ENCODE measurements at regions not wholly inside any gene's neighbourhood (a gene's known extent, or its start where the extent isn't known, plus 50 kb on each side); places are given as distances from the start of the nearest gene placed in this dataset.

DNA sequence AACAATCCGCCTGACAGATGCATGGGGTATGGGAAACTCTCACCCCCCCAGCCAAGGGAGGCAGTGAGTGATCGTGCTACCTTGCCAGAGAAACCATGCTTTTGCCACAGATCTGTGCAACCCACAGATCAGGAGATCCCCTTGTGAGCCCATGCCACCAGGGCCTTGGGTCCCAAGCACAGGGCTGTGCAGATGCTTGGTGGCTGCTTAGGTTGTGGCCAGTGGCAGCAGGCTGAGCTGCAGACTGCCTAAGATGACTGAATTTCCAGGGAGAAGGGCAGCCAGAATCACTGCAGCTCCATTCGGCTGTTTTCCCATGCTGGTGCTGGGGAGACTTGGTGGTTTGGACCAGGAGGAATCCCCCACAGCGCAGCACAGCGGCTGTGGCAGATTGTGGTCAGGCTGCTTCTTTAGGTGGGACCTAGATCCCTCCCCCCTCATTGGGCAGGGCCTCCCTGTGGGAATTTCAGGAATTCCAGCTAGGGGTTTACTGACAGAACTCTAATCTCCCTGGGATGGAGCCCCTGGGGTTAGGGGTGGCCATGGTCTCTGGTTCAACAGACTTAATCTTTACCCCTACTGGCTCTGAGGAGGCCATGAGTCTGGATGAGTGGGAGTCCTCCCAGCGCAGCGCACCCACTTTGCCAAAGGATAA lies 264.6 kb upstream of the DAAM1 start:
- Histone ChIP-seq H3K4me3 (no peak overlapping the region), H3K9me3 (no peaks in the 10 kb centered on the region), H3K36me3 (ENCODE audit: low read depth) (no peaks in the 10 kb centered on the region), H3K4me1 (ENCODE audit: low read depth) (no peaks in the 10 kb centered on the region)
- DNase-seq, result no peak
- intact Hi-C loops (cut with DNase I, micrococcal nuclease), result no loop called here
- no peak for TF ChIP-seq CTCF (IDR thresholded peaks at IDR 0.05)
- no peak for ATAC-seq

DNA sequence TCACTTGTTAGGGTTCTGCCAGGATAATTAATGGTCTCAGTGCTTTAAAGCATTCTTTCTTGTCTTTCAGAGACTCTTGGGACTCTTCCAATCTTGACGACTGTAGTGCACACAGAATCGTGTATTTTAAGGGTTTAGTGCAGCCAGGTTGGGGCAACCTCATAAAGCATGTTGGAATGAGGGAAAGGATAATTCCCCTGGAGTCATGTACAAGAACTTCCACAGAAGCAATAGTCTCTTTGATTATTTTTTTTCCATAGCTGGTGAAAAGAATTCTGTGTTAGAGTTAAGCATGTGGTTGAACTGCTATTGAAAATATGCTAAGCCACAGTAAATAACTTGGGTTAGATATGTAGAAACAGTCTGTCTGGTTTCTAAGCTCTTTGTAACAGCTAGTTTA lies 246.8 kb upstream of the DAAM1 start:
- no peak for TF ChIP-seq CTCF (IDR thresholded peaks at IDR 0.05)
- Histone ChIP-seq H3K9me3 (peaks cover under 1% of the 10 kb centered on the region), H3K4me3 (no peak overlapping the region), H3K36me3 (ENCODE audit: low read depth) (no peaks in the 10 kb centered on the region), H3K4me1 (ENCODE audit: low read depth) (peaks cover 11% of the 10 kb centered on the region)
- DNase-seq, result no peak
- intact Hi-C loops (cut with DNase I, micrococcal nuclease), result no loop called here
- no peak for ATAC-seq

- Histone ChIP-seq H3K4me1 (ENCODE audit: low read depth) (peaks cover 11% of the 10 kb centered on the region), H3K36me3 (ENCODE audit: low read depth) (no peaks in the 10 kb centered on the region), H3K9me3 (no peaks in the 10 kb centered on the region), H3K4me3 (no peak overlapping the region)
- intact Hi-C loops (cut with DNase I, micrococcal nuclease), result no loop called here
- DNase-seq (no peak), ATAC-seq (no peak)
- TF ChIP-seq CTCF (IDR thresholded peaks at IDR 0.05), result no peak
These were observed 246.0 kb upstream of the DAAM1 start for GRCh38 chr14:58942516-58942915.

- DNase-seq (peak in 2 of 3 donors; percentile 53 to 72), ATAC-seq (peak; percentile 95)
- H3K9me3 ChIP-seq, result no peaks in the 10 kb centered on the region
- H3K4me3 ChIP-seq, result no peak overlapping the region
- H3K4me1 ChIP-seq (ENCODE audit: low read depth), result peaks cover 11% of the 10 kb centered on the region
- no peaks in the 10 kb centered on the region for H3K36me3 ChIP-seq (ENCODE audit: low read depth)
- intact Hi-C loops (cut with DNase I, micrococcal nuclease), result no loop called here
- no peak for TF ChIP-seq CTCF (IDR thresholded peaks at IDR 0.05)
These were observed 244.0 kb upstream of the DAAM1 start for GRCh38 chr14:58944343-58944967.

DNA sequence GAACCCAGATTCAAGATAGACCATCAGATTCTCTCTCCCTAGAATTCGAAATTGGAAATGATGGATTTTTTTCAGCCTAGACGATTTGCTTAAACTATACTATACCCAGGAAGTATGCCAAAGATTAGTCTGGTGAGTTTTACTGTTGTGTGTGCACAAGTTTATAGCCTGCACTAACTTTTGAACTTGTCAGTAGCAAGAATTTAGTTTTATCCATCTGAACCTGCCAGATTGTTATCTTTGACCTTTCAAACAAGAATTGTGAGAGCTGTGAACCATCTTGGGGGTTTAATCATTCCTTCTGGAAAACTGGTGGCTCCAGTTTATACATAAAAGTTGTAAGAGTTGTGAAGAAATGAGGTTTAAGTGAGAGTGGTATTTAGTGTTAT lies 243.5 kb upstream of the DAAM1 start:
- no peak for TF ChIP-seq CTCF (IDR thresholded peaks at IDR 0.05)
- DNase-seq (peak in 1 of 3 donors; percentile 18), ATAC-seq (peak; percentile 87)
- intact Hi-C loops (cut with DNase I, micrococcal nuclease), result no loop called here
- Histone ChIP-seq H3K9me3 (no peaks in the 10 kb centered on the region), H3K4me3 (no peak overlapping the region), H3K4me1 (ENCODE audit: low read depth) (peaks cover 11% of the 10 kb centered on the region), H3K36me3 (ENCODE audit: low read depth) (no peaks in the 10 kb centered on the region)

All from mucosa of descending colon (tissue), 3 donors.